ENCODE measurements at regions not wholly inside any gene's neighbourhood (a gene's known extent, or its start where the extent isn't known, plus 50 kb on each side); places are given as distances from the start of the nearest gene placed in this dataset.

DNA sequence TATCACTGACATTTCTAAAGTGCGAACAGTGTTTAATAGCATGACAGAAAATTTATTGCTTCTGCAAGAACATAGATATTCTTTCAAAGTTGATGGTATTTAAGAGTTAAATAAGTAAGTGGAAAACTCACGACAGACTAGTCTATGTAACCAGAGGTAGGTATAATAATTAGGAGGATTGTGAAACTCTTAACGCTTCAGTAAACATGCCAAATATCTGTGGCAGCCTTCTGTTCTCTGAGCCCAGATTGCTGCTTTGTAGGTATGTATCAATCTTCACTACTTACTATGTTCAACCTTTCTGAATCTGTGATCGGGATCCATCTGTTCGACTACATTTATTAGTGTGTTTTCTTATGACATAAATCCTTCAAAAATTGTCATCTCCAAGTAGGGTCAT, 53.6 kb upstream of the SPANXB1 start:
- TF ChIP-seq, protein P1, sequence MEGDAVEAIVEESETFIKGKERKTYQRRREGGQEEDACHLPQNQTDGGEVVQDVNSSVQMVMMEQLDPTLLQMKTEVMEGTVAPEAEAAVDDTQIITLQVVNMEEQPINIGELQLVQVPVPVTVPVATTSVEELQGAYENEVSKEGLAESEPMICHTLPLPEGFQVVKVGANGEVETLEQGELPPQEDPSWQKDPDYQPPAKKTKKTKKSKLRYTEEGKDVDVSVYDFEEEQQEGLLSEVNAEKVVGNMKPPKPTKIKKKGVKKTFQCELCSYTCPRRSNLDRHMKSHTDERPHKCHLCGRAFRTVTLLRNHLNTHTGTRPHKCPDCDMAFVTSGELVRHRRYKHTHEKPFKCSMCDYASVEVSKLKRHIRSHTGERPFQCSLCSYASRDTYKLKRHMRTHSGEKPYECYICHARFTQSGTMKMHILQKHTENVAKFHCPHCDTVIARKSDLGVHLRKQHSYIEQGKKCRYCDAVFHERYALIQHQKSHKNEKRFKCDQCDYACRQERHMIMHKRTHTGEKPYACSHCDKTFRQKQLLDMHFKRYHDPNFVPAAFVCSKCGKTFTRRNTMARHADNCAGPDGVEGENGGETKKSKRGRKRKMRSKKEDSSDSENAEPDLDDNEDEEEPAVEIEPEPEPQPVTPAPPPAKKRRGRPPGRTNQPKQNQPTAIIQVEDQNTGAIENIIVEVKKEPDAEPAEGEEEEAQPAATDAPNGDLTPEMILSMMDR (IDR thresholded peaks at IDR 0.05): no peak
- no peak for TF ChIP-seq POLR2A (IDR thresholded peaks at IDR 0.05)
- TF ChIP-seq POLR2AphosphoS5 (IDR thresholded peaks at IDR 0.05): no peak
